HG02798 (cell line): ENCODE measurements at regions not wholly inside any gene's neighbourhood (a gene's known extent, or its start where the extent isn't known, plus 50 kb on each side); places are given as distances from the start of the nearest gene placed in this dataset.

Experiments used
- ATAC-seq: cut with Tn5 transposase; IDR thresholded peaks from one replicate; pipeline ENCODE4 v1.9.1; 2021; ENCODE audit warnings: mild to moderate bottlenecking; ENCODE audit not compliant: unreplicated experiment, poor library complexity

DNA sequence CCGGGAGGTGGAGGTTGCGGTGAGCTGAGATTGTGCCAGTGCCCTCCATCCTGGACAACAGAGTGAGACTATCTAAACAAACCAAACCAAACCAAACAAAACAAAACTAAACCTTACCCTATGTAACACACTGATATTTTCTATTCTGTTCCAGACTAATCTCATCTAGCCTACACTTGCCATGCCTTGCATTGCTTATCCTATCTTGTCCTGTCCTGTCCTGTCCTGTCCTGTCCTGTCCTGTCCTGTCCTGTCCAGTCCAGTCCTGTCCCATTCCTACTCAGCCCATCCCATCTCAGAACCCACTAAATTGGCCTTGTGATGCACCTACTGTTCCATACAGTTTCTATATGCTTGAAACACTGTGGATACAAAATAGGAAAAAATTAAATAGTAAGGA, 64.7 kb upstream of the HDAC9 start:
- no peak for ATAC-seq

DNA sequence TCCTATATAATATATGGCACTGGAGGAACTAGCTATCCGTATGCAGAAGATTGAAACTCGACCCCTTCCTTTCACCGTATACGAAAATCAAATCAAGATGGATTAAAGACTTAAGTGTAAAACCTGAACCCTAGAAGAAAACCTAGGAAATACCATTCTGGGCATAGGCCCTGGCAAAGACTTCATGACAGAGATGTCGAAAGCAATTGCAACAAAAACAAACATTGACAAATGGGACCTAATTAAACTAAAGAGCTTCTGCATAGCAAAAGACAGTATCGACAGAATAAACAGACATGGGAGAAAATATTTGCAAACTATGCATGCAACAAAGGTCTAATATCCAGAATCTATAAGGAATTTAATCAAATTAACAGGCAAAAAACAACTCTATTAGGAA, 61.4 kb upstream of the HDAC9 start:
- ATAC-seq: no peak

DNA sequence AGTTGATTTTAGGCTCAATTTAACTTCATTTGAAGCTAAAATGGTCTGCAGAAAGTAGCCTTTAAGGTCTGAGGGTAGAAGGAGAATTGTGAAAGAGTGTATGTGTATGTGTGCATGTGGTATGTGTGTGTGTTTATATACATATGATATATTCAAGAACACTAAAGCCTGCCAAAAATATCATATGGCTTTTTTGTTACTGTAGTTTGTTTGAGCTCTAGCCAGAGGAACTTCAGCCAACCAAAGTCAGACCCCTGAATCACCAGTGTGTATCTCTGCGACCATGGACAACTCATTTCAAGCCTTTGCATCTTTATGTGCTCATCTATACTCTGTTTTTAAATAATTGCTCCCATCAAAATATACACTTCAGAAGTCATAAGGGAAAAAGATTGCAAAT, 58.4 kb upstream of the HDAC9 start:
- ATAC-seq: no peak

DNA sequence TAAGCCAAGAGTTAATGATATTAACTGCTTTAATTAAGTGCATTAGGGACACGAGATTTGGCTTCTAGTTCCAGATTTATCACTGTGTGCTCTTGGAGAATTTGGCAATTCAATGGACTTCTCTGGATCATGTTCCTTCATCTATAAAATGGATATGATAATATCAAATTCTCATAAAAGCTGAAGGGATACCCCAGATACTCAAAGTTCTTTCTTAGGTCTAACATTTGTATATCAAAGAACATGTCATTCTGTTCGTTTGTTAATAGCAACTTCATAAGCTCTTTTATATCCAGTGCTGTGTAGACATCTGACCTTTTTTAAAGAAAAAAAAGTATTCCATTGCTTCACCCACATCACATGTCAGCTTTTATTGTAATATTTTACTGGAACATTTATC, 54.6 kb upstream of the HDAC9 start:
- ATAC-seq: no peak

DNA sequence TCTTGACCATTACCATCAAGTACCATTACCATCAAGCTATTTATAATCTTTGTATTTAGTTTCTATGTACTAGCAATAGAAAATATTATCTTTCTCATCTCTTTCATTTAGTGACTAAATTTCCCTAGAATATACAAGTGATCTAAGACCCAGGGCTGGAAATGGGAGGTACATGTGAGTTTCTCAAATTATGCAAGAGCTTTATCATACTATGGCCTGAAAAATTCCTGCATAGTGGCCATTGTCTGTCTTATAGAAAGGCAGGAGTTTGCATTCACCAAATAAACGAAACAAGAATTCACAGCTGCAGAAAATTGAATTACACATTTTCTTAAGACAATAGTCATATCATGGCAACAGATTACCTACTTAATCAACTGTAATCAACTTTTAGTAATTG, 50.7 kb upstream of the HDAC9 start:
- no peak for ATAC-seq

GRCh38 chr7:18445483-18445882, 50.1 kb upstream of the HDAC9 start:
- no peak for ATAC-seq
